ENCODE measurements at regions not wholly inside any gene's neighbourhood (a gene's known extent, or its start where the extent isn't known, plus 50 kb on each side); places are given as distances from the start of the nearest gene placed in this dataset.

GRCh38 chr7:41489885-41490284 is 213.0 kb downstream of the INHBA start:
- Histone ChIP-seq H3K36me3 (no peaks in the 10 kb centered on the region), H3K4me1 (no peaks in the 10 kb centered on the region), H3K9me3 (no peaks in the 10 kb centered on the region), H3K27ac (no peak overlapping the region), H3K27me3 (no peaks in the 10 kb centered on the region), H3K4me3 (no peak overlapping the region)
- TF ChIP-seq POLR2A (IDR thresholded peaks at IDR 0.05) (no peak), CTCF (IDR thresholded peaks at IDR 0.05) (no peak)
- 82 to 92% methylated on average over 2 of the region's 2 CpGs for WGBS, 2 donors
- DNase-seq: no peak
- intact Hi-C loops (cut with DNase I): no loop called here

DNA sequence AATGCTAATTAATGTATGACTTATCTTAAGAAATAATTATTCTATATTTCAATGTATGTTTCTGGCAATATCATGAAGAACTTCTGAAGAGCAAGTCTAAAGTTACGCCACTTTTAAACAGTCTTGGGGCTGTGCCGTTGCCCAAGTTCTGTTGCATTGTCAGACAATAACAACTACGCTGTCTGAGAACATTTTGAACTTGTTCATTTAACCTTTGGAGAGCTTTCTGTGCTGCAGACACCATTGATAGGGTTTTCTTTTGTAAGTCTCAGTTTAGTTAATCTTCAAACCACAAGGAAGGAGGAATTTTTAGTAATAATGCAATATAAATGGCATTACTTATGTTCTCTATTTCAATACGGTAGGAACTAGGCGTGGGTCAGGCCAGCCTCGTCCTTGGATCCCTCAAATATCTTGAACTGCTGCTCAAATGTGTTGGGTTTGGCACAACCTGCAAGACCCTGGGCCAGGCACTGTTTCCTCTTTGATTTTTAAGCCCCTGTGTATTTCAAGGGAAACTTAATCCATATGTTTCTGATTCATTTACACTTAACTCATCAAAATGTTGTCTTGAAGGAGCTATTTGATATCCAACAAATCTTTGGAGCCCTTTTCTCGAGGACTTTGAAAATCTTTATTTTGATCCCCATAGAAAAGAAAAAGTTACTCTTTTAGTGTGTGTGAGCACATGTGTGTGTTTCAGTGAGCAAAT is 215.5 kb downstream of the INHBA start:
- H3K27ac ChIP-seq: no peak overlapping the region
- WGBS, 2 donors: 67% methylated on average over 7 of the region's 7 CpGs
- DNase-seq: no peak
- no peaks in the 10 kb centered on the region for H3K27me3 ChIP-seq
- H3K36me3 ChIP-seq: no peaks in the 10 kb centered on the region
- intact Hi-C loops (cut with DNase I): no loop called here
- H3K4me1 ChIP-seq: no peaks in the 10 kb centered on the region
- H3K9me3 ChIP-seq: no peaks in the 10 kb centered on the region
- TF ChIP-seq POLR2A (IDR thresholded peaks at IDR 0.05) (no peak), CTCF (IDR thresholded peaks at IDR 0.05) (no peak)
- H3K4me3 ChIP-seq: no peak overlapping the region

- intact Hi-C loops (cut with DNase I): no loop called here
- no peak for TF ChIP-seq POLR2A (IDR thresholded peaks at IDR 0.05)
- no peak for TF ChIP-seq CTCF (IDR thresholded peaks at IDR 0.05)
- Histone ChIP-seq H3K9me3 (peaks cover 0 to 10% (median 0%) of the 10 kb centered on the region in 3 donors), H3K27me3 (no peaks in the 10 kb centered on the region), H3K36me3 (no peaks in the 10 kb centered on the region), H3K4me1 (no peaks in the 10 kb centered on the region), H3K27ac (no peak overlapping the region), H3K4me3 (no peak overlapping the region)
- no peak for DNase-seq
Measured at GRCh38 chr7:41481353-41481752, 221.5 kb downstream of the INHBA start.

DNA sequence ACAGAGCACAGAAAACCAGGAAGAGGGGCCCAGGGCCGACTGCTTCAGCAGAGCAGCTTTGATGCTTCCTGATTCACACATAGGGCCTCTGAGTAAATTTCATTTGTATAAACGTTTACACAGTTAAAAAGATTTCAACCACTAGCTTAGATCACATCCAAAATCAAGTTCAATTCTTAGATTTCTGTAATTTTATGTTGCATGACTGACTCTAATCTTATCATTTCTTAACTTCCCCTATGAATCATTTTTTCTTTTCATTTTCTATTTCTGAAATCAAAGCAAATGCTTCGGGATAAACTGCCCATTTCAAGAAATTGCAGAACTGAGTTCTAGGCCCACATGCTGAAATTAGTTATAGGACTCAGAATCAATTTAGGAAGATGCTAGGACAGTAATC is 224.7 kb downstream of the INHBA start:
- no peak for DNase-seq

DNA sequence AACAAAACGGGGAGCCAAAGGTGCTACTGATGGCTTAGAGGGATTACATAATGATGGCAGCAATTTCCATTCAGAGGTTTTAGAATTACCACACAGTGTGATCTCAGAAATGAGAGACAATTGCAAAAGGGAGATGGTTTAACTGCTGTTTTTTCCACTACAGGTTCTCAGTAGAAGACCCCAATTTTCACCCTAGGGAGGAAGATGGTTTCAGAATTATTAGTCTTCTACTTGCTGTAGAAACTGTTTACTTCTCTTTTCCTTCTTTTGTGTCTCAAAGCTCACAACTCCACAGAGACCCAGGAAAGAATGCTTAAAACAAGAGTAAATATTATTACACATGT is 226.5 kb downstream of the INHBA start:
- TF ChIP-seq CTCF (IDR thresholded peaks at IDR 0.05) (no peak), POLR2A (IDR thresholded peaks at IDR 0.05) (no peak)
- Histone ChIP-seq H3K9me3 (peaks cover 0 to 10% (median 0%) of the 10 kb centered on the region in 3 donors), H3K4me1 (no peaks in the 10 kb centered on the region), H3K27me3 (no peaks in the 10 kb centered on the region), H3K4me3 (no peak overlapping the region), H3K36me3 (no peaks in the 10 kb centered on the region), H3K27ac (no peak overlapping the region)
- intact Hi-C loops (cut with DNase I): no loop called here
- 21 to 50% methylated on average over 1 of the region's 1 CpG for WGBS, 2 donors
- no peak for DNase-seq

More for the DNA sequence above, 224.7 kb downstream of the INHBA start:
- intact Hi-C loops (cut with DNase I): no loop called here
- Histone ChIP-seq H3K27me3 (no peaks in the 10 kb centered on the region), H3K4me3 (no peak overlapping the region), H3K36me3 (no peaks in the 10 kb centered on the region), H3K27ac (no peak overlapping the region), H3K4me1 (no peaks in the 10 kb centered on the region), H3K9me3 (peaks cover 0 to 10% (median 0%) of the 10 kb centered on the region in 3 donors)
- WGBS, 2 donors: 23 to 45% methylated on average over 3 of the region's 3 CpGs
- no peak for TF ChIP-seq CTCF (IDR thresholded peaks at IDR 0.05)
- no peak for TF ChIP-seq POLR2A (IDR thresholded peaks at IDR 0.05)
